CD4-positive, alpha-beta T cell treated with Interferon alpha-2 for 1 hour (primary cell): ENCODE measurements at regions not wholly inside any gene's neighbourhood (a gene's known extent, or its start where the extent isn't known, plus 50 kb on each side); places are given as distances from the start of the nearest gene placed in this dataset.
A peak's percentile ranks its signal among the peaks of the same experiment; 100 is the strongest.
"Not testable (repeated sequence)": the region's sequence is repeated elsewhere in the genome, so short reads cannot be mapped to it uniquely, and the experiment has no call there.

ENCODE experiments used
- DNase-seq, 2 donors: peaks; one replicate each; pipeline ENCODE4 v3.0.0-alpha.2; 2020 to 2022

- DNase-seq: no peak
Measured at GRCh38 chr2:211144974-211145665, 588.7 kb downstream of the CPS1 start.

GRCh38 chr2:211149731-211150130 lies 593.3 kb downstream of the CPS1 start:
- no peak for DNase-seq

- DNase-seq: no peak
Measured at GRCh38 chr2:211157211-211157610, 600.8 kb downstream of the CPS1 start.

- peak; percentile 17 to 53 for DNase-seq
Measured at GRCh38 chr2:211157856-211158463, 601.6 kb downstream of the CPS1 start.

- no peak for DNase-seq
Measured at GRCh38 chr2:211159972-211160371, 603.6 kb downstream of the CPS1 start.

GRCh38 chr2:211161236-211161635 lies 604.8 kb downstream of the CPS1 start:
- DNase-seq: no peak

GRCh38 chr2:211162911-211163310 lies 606.5 kb downstream of the CPS1 start:
- DNase-seq: no peak

- DNase-seq: no peak
Measured at GRCh38 chr2:211170843-211171242, 614.4 kb downstream of the CPS1 start.

GRCh38 chr2:211174021-211174420 lies 617.6 kb downstream of the CPS1 start:
- DNase-seq: no peak

- DNase-seq: no peak
Measured at GRCh38 chr2:211174631-211175030, 618.2 kb downstream of the CPS1 start.

GRCh38 chr2:211175956-211176355 lies 619.6 kb downstream of the CPS1 start:
- DNase-seq: no peak

- DNase-seq: no peak
Measured at GRCh38 chr2:211176514-211177141, 620.2 kb downstream of the CPS1 start.

- DNase-seq: no peak
Measured at GRCh38 chr2:211181626-211182025, 625.2 kb downstream of the CPS1 start.

- DNase-seq: no peak
Measured at GRCh38 chr2:211187602-211188001, 631.2 kb downstream of the CPS1 start.

GRCh38 chr2:211203986-211204385 lies 647.6 kb downstream of the CPS1 start:
- no peak for DNase-seq

GRCh38 chr2:211204456-211204855 lies 648.1 kb downstream of the CPS1 start:
- DNase-seq: no peak

GRCh38 chr2:211204902-211205301 lies 648.5 kb downstream of the CPS1 start:
- no peak for DNase-seq

- no peak for DNase-seq
Measured at GRCh38 chr2:211205358-211205757, 649.0 kb downstream of the CPS1 start.

GRCh38 chr2:211205836-211206235 lies 649.4 kb downstream of the CPS1 start:
- no peak for DNase-seq

- DNase-seq: no peak
Measured at GRCh38 chr2:211216221-211216620, 659.8 kb downstream of the CPS1 start.

- not testable (repeated sequence) for DNase-seq
Measured at GRCh38 chr2:211219548-211219947, 663.1 kb downstream of the CPS1 start.

- DNase-seq: no peak
Measured at GRCh38 chr2:211225784-211226183, 669.4 kb downstream of the CPS1 start.

GRCh38 chr2:211228559-211228958 lies 672.2 kb downstream of the CPS1 start:
- DNase-seq: no peak

GRCh38 chr2:211237586-211238275 lies 681.3 kb downstream of the CPS1 start:
- DNase-seq: no peak
